ENCODE measurements at regions not wholly inside any gene's neighbourhood (a gene's known extent, or its start where the extent isn't known, plus 50 kb on each side); places are given as distances from the start of the nearest gene placed in this dataset.

DNA sequence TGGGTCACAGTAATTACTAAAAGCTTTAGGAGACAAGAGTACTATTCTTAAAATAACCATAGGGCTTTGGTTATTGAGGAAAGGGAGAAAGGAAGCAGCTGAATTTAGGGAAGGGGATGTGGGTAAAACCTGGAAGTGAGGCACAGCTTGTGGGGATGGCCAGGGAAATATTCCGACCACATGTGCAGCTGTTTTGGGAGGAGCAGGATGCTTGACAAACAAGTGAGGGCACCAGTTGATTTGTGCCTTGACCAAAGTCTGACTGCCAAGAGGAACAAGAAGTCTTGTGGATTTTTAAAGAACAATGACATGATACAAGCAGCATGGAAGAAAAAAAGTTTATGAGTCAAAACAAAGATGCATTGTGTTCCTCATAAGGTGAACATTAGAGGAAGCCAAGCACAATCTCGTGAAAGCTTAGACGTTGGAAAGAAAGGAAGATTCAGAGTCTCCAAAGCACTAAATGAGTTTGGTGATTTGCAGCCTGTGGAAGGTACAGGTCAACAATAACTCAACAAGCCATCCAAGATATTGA lies 108.5 kb upstream of the GPC6 start:
- no peak for DNase-seq (ENCODE audit: low spot score)
- ATAC-seq: no peak
- Histone ChIP-seq H3K4me3 (replicated peaks in 1 of 3; ENCODE audit: insufficient read depth in 1 of 3, low read depth in 2 of 3, low read length in 3 of 3) (no peak overlapping the region), H3K27me3 (ENCODE audit: control insufficient read depth in 1 of 2, insufficient read depth in 2 of 2, low read length in 2 of 2) (peaks cover 0 to 7% of the 10 kb centered on the region in 2 experiments; a peak in 1 of 5 replicates), H3K9ac (ENCODE audit: insufficient read depth, low read depth, low read length) (no peak overlapping the region), H2AFZ (ENCODE audit: low read length) (no peak overlapping the region), H3K27ac (ENCODE audit: extremely low read length, insufficient read depth, low read length) (no peak overlapping the region), H3K4me1 (ENCODE audit: insufficient read depth, low read length) (no peaks in the 10 kb centered on the region), H3K36me3 (replicated peaks in 1 of 2; ENCODE audit: control insufficient read depth in 1 of 2, insufficient read depth in 2 of 2, low read length in 2 of 2) (no peaks in the 10 kb centered on the region), H3K4me2 (ENCODE audit: low read depth, low read length) (no peak overlapping the region), H3K9me3 (ENCODE audit: low read length) (no peaks in the 10 kb centered on the region), H4K20me1 (ENCODE audit: insufficient read depth, low read length) (no peaks in the 10 kb centered on the region), H3K79me2 (ENCODE audit: insufficient read depth, low read length) (no peaks in the 10 kb centered on the region)
- 0% methylated on average over 3 of the region's 3 CpGs for WGBS (ENCODE audit: low lambda C conversion rate)
- intact Hi-C loops (cut with micrococcal nuclease; ENCODE audit: unreplicated experiment) (no loop called here), in situ Hi-C loops (cut with HindIII; ENCODE audit: extremely low pct_ligation_motif_present, low pct_unique_long_range_greater_than_20kb) (no loop called here)
- no TSS peak for BruUV-seq (replicated peaks)
- POLR2A ChIA-PET: no interaction called here
- TF ChIP-seq ZFP1 (CRISPR knock-in tag; IDR thresholded peaks at IDR 0.05) (no peak), NCOA1 (CRISPR knock-in tag; IDR thresholded peaks at IDR 0.05) (no peak), ZMYM4 (CRISPR knock-in tag; IDR thresholded peaks at IDR 0.05) (no peak), ZNF160 (CRISPR knock-in tag; IDR thresholded peaks at IDR 0.05) (no peak), ARNT (IDR thresholded peaks at IDR 0.05) (no peak), PTBP1 (IDR thresholded peaks at IDR 0.05; ENCODE audit: low read depth, low read length, poor library complexity, severe bottlenecking) (no peak), ZNF570 (CRISPR knock-in tag; IDR thresholded peaks at IDR 0.05; ENCODE audit: borderline replicate concordance) (no peak), DMAP1 (CRISPR knock-in tag; IDR thresholded peaks at IDR 0.05) (no peak)
- TF ChIP-seq, protein P1, sequence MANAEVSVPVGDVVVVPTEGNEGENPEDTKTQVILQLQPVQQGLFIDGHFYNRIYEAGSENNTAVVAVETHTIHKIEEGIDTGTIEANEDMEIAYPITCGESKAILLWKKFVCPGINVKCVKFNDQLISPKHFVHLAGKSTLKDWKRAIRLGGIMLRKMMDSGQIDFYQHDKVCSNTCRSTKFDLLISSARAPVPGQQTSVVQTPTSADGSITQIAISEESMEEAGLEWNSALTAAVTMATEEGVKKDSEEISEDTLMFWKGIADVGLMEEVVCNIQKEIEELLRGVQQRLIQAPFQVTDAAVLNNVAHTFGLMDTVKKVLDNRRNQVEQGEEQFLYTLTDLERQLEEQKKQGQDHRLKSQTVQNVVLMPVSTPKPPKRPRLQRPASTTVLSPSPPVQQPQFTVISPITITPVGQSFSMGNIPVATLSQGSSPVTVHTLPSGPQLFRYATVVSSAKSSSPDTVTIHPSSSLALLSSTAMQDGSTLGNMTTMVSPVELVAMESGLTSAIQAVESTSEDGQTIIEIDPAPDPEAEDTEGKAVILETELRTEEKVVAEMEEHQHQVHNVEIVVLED (CRISPR knock-in tag; IDR thresholded peaks at IDR 0.05; ENCODE audit: borderline replicate concordance): no peak
- TF ChIP-seq, protein P2, sequence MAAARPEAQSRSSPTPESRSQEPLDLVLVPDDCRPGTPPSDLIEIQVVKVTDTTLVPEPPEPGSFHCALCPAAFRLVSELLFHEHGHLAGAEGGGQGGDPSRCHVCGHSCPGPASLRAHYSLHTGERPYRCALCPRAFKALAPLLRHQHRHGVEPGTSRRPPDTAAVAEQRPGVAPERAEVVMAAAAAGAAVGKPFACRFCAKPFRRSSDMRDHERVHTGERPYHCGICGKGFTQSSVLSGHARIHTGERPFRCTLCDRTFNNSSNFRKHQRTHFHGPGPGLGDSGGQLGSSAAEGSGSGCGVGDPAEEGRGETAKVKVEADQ (CRISPR knock-in tag; IDR thresholded peaks at IDR 0.05; ENCODE audit: borderline replicate concordance): no peak
- FAIRE-seq: no peak
- CTCF ChIA-PET (ENCODE audit: low intra/inter-chr PET ratio, low total read pairs): no interaction called here

All from HepG2 (cell line).